Breast epithelium (tissue), 3 donors: ENCODE measurements at regions not wholly inside any gene's neighbourhood (a gene's known extent, or its start where the extent isn't known, plus 50 kb on each side); places are given as distances from the start of the nearest gene placed in this dataset.

Experiments
- POLR2A ChIP-seq: fragments of 450-650 bp; IDR thresholded peaks from one replicate; pipeline ENCODE4 v1.6.1; 2016; ENCODE audit warnings: antibody characterized with exemption, mild to moderate bottlenecking, moderate library complexity
- TF ChIP-seq, protein P1 (sequence below), 3 donors: fragments of 450-650 bp; IDR thresholded peaks; one replicate each; pipeline ENCODE4 v1.5.1; 2016 to 2017; ENCODE audit warnings: antibody characterized with exemption in 3 of 3, mild to moderate bottlenecking in 3 of 3, moderate library complexity in 3 of 3

DNA sequence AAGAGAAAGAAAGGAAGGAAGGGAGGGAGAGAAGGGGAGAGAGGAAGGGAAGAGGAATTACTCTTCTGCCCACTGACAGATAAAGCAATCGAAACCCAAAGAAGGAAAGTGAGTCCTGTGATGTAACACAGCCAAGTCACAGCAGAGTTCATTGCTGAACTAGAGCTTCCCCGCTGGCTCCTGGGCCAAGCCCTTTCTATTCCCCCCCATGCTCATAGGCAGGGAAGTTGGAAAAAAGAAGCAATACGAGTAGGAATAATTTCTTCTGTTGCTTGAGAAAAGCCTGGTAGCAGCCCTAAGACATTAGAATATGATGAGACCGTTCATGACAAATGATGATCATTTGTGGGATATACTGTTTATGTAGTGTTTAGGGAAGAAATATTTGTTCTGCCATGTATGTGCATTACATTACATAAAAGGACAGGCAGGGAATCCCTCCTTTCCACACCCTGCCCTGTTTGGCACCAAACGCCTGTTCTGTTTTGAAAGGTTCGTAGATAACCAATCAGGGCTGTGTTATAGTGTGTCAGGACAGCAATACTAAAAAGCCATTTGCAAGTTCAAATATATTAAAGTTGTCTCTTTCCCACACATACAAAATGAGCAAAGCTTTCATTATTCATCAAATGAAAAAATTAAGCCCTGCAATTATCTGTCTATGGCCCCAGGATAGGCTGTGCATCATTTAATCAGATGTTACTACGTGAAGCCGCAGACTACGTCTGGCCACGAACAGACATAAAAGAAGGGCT lies 111.0 kb upstream of the TRPM1 start:
- TF ChIP-seq, protein P1, sequence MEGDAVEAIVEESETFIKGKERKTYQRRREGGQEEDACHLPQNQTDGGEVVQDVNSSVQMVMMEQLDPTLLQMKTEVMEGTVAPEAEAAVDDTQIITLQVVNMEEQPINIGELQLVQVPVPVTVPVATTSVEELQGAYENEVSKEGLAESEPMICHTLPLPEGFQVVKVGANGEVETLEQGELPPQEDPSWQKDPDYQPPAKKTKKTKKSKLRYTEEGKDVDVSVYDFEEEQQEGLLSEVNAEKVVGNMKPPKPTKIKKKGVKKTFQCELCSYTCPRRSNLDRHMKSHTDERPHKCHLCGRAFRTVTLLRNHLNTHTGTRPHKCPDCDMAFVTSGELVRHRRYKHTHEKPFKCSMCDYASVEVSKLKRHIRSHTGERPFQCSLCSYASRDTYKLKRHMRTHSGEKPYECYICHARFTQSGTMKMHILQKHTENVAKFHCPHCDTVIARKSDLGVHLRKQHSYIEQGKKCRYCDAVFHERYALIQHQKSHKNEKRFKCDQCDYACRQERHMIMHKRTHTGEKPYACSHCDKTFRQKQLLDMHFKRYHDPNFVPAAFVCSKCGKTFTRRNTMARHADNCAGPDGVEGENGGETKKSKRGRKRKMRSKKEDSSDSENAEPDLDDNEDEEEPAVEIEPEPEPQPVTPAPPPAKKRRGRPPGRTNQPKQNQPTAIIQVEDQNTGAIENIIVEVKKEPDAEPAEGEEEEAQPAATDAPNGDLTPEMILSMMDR (IDR thresholded peaks at IDR 0.05): no peak
- no peak for TF ChIP-seq POLR2A
